ENCODE measurements at regions not wholly inside any gene's neighbourhood (a gene's known extent, or its start where the extent isn't known, plus 50 kb on each side); places are given as distances from the start of the nearest gene placed in this dataset.

- no peak overlapping the region for H3K4me3 ChIP-seq
- no peaks in the 10 kb centered on the region; the same call in 1 of the 2 replicates for H3K9me3 ChIP-seq (ENCODE audit: low read depth, low read length)
- H3K27ac ChIP-seq, result no peak overlapping the region
- H3K9ac ChIP-seq (ENCODE audit: insufficient read length), result no peak overlapping the region
- no peak for DNase-seq (ENCODE audit: low read depth, low spot score)
- TF ChIP-seq POLR2AphosphoS5 (IDR thresholded peaks at IDR 0.05; ENCODE audit: borderline replicate concordance, low read depth, low read length), result no peak
- TF ChIP-seq EZH2 (IDR thresholded peaks at IDR 0.05), result no peak
- TF ChIP-seq FOXP2 (optimal IDR thresholded peaks at IDR 0.05; ENCODE audit: control extremely low read depth, extremely low read length, insufficient read depth), result no peak
- H3K36me3 ChIP-seq (ENCODE audit: insufficient read depth, low read length), result no peaks in the 10 kb centered on the region
These were observed 58.3 kb upstream of the NEUROD6 start for GRCh38 chr7:31398815-31399214.

- peak overlapping the region; percentile 50 for H3K4me3 ChIP-seq
- no peaks in the 10 kb centered on the region for H3K36me3 ChIP-seq (ENCODE audit: insufficient read depth, low read length)
- H3K9me3 ChIP-seq (ENCODE audit: low read depth, low read length), result no peaks in the 10 kb centered on the region; the same call in 1 of the 2 replicates
- peak overlapping the region; percentile 90 for H3K27ac ChIP-seq
- DNase-seq (ENCODE audit: low read depth, low spot score), result peak; percentile 79
- TF ChIP-seq EZH2 (IDR thresholded peaks at IDR 0.05) (no peak), POLR2AphosphoS5 (IDR thresholded peaks at IDR 0.05; ENCODE audit: borderline replicate concordance, low read depth, low read length) (peak; percentile 55; the same call in 1 of the 2 replicates), FOXP2 (optimal IDR thresholded peaks at IDR 0.05; ENCODE audit: control extremely low read depth, extremely low read length, insufficient read depth) (no peak)
- no peak overlapping the region for H3K9ac ChIP-seq (ENCODE audit: insufficient read length)
These were observed 66.7 kb upstream of the NEUROD6 start for GRCh38 chr7:31407178-31407676.

- H3K9me3 ChIP-seq (ENCODE audit: low read depth, low read length), result no peaks in the 10 kb centered on the region; the same call in 1 of the 2 replicates
- peak overlapping the region; percentile 50 for H3K4me3 ChIP-seq
- no peak for TF ChIP-seq EZH2 (IDR thresholded peaks at IDR 0.05)
- TF ChIP-seq FOXP2 (optimal IDR thresholded peaks at IDR 0.05; ENCODE audit: control extremely low read depth, extremely low read length, insufficient read depth), result peak; percentile 14
- peak; percentile 40; the same call in 1 of the 2 replicates for TF ChIP-seq POLR2AphosphoS5 (IDR thresholded peaks at IDR 0.05; ENCODE audit: borderline replicate concordance, low read depth, low read length)
- no peaks in the 10 kb centered on the region for H3K36me3 ChIP-seq (ENCODE audit: insufficient read depth, low read length)
- peak overlapping the region; percentile 90 for H3K27ac ChIP-seq
- peak overlapping the region; percentile 24 for H3K9ac ChIP-seq (ENCODE audit: insufficient read length)
- DNase-seq (ENCODE audit: low read depth, low spot score), result peak; percentile 91
These were observed 67.7 kb upstream of the NEUROD6 start for GRCh38 chr7:31408140-31408729.

GRCh38 chr7:31410265-31410664, 69.7 kb upstream of the NEUROD6 start:
- Histone ChIP-seq H3K27ac (no peak overlapping the region), H3K9me3 (ENCODE audit: low read depth, low read length) (no peaks in the 10 kb centered on the region), H3K9ac (ENCODE audit: insufficient read length) (no peak overlapping the region), H3K36me3 (ENCODE audit: insufficient read depth, low read length) (no peaks in the 10 kb centered on the region), H3K4me3 (no peak overlapping the region)
- no peak for DNase-seq (ENCODE audit: low read depth, low spot score)
- TF ChIP-seq EZH2 (IDR thresholded peaks at IDR 0.05) (no peak), FOXP2 (optimal IDR thresholded peaks at IDR 0.05; ENCODE audit: control extremely low read depth, extremely low read length, insufficient read depth) (no peak), POLR2AphosphoS5 (IDR thresholded peaks at IDR 0.05; ENCODE audit: borderline replicate concordance, low read depth, low read length) (no peak)

- Histone ChIP-seq H3K9me3 (ENCODE audit: low read depth, low read length) (no peaks in the 10 kb centered on the region), H3K4me3 (no peak overlapping the region), H3K36me3 (ENCODE audit: insufficient read depth, low read length) (no peaks in the 10 kb centered on the region), H3K9ac (ENCODE audit: insufficient read length) (no peak overlapping the region), H3K27ac (no peak overlapping the region)
- no peak for DNase-seq (ENCODE audit: low read depth, low spot score)
- TF ChIP-seq POLR2AphosphoS5 (IDR thresholded peaks at IDR 0.05; ENCODE audit: borderline replicate concordance, low read depth, low read length), result no peak
- no peak for TF ChIP-seq EZH2 (IDR thresholded peaks at IDR 0.05)
- TF ChIP-seq FOXP2 (optimal IDR thresholded peaks at IDR 0.05; ENCODE audit: control extremely low read depth, extremely low read length, insufficient read depth), result no peak
These were observed 70.9 kb upstream of the NEUROD6 start for GRCh38 chr7:31411416-31411815.

GRCh38 chr7:31413766-31414165, 73.2 kb upstream of the NEUROD6 start:
- Histone ChIP-seq H3K4me3 (no peak overlapping the region), H3K9me3 (ENCODE audit: low read depth, low read length) (no peaks in the 10 kb centered on the region), H3K27ac (no peak overlapping the region), H3K9ac (ENCODE audit: insufficient read length) (no peak overlapping the region), H3K36me3 (ENCODE audit: insufficient read depth, low read length) (no peaks in the 10 kb centered on the region)
- no peak for TF ChIP-seq EZH2 (IDR thresholded peaks at IDR 0.05)
- TF ChIP-seq FOXP2 (optimal IDR thresholded peaks at IDR 0.05; ENCODE audit: control extremely low read depth, extremely low read length, insufficient read depth), result no peak
- TF ChIP-seq POLR2AphosphoS5 (IDR thresholded peaks at IDR 0.05; ENCODE audit: borderline replicate concordance, low read depth, low read length), result no peak
- DNase-seq (ENCODE audit: low read depth, low spot score), result no peak

GRCh38 chr7:31416381-31416870, 75.9 kb upstream of the NEUROD6 start:
- H3K27ac ChIP-seq, result peak overlapping the region; percentile 9; the same call in 1 of the 2 replicates
- TF ChIP-seq EZH2 (IDR thresholded peaks at IDR 0.05) (no peak), FOXP2 (optimal IDR thresholded peaks at IDR 0.05; ENCODE audit: control extremely low read depth, extremely low read length, insufficient read depth) (no peak), POLR2AphosphoS5 (IDR thresholded peaks at IDR 0.05; ENCODE audit: borderline replicate concordance, low read depth, low read length) (peak; percentile 27; the same call in 1 of the 2 replicates)
- no peaks in the 10 kb centered on the region for H3K36me3 ChIP-seq (ENCODE audit: insufficient read depth, low read length)
- H3K9me3 ChIP-seq (ENCODE audit: low read depth, low read length), result no peaks in the 10 kb centered on the region
- no peak overlapping the region for H3K9ac ChIP-seq (ENCODE audit: insufficient read length)
- H3K4me3 ChIP-seq, result no peak overlapping the region
- DNase-seq (ENCODE audit: low read depth, low spot score), result no peak

- Histone ChIP-seq H3K9me3 (ENCODE audit: low read depth, low read length) (no peaks in the 10 kb centered on the region), H3K4me3 (no peak overlapping the region), H3K36me3 (ENCODE audit: insufficient read depth, low read length) (no peaks in the 10 kb centered on the region), H3K9ac (ENCODE audit: insufficient read length) (no peak overlapping the region), H3K27ac (no peak overlapping the region)
- TF ChIP-seq POLR2AphosphoS5 (IDR thresholded peaks at IDR 0.05; ENCODE audit: borderline replicate concordance, low read depth, low read length) (no peak), EZH2 (IDR thresholded peaks at IDR 0.05) (no peak), FOXP2 (optimal IDR thresholded peaks at IDR 0.05; ENCODE audit: control extremely low read depth, extremely low read length, insufficient read depth) (no peak)
- DNase-seq (ENCODE audit: low read depth, low spot score), result no peak
These were observed 78.4 kb upstream of the NEUROD6 start for GRCh38 chr7:31418928-31419327.
